ENCODE measurements at regions not wholly inside any gene's neighbourhood (a gene's known extent, or its start where the extent isn't known, plus 50 kb on each side); places are given as distances from the start of the nearest gene placed in this dataset.

GRCh38 chr4:104751468-104751867 is 256.8 kb upstream of the CXXC4 start:
- TF ChIP-seq CTCF (conservative IDR thresholded peaks at IDR 0.05; ENCODE audit: low read length) = no peak
- no peak for TF ChIP-seq EZH2phosphoT487 (IDR thresholded peaks at IDR 0.05; ENCODE audit: borderline replicate concordance)

Data from Loucy (cell line).